Calu3 (cell line): ENCODE measurements at regions not wholly inside any gene's neighbourhood (a gene's known extent, or its start where the extent isn't known, plus 50 kb on each side); places are given as distances from the start of the nearest gene placed in this dataset.

Experiments
- BruUV-seq: library from RNA; stranded (reverse); fragments of 400-500 nt; replicated peaks from 2 replicates; lab custom pipeline; 2021; lab: Mats Ljungman, UMichigan
- CTCF ChIA-PET: fragments of 300-600 bp; sonication (Branson Sonifier 250); formaldehyde crosslinking; loops from one replicate; lab custom pipeline; 2022; ENCODE audit warnings: antibody characterized with exemption; lab: Charles Lee
- DNase-seq: peaks from one replicate; pipeline ENCODE4 v3.0.0; 2022
- H3K27ac Mint-ChIP-seq: one replicate; pipeline ENCODE4 v1.8.0; 2022; ENCODE audit warnings: mixed read lengths; ENCODE audit not compliant: unreplicated experiment
- H3K27me3 Mint-ChIP-seq: one replicate; pipeline ENCODE4 v1.8.0; 2022; ENCODE audit warnings: mixed read lengths; ENCODE audit not compliant: unreplicated experiment
- H3K36me3 Mint-ChIP-seq: one replicate; pipeline ENCODE4 v1.8.0; 2022; ENCODE audit warnings: mild to moderate bottlenecking, moderate library complexity, mixed read lengths; ENCODE audit not compliant: insufficient read depth, unreplicated experiment
- H3K4me1 Mint-ChIP-seq: one replicate; pipeline ENCODE4 v1.8.0; 2022; ENCODE audit warnings: mild to moderate bottlenecking, low read depth, mixed read lengths; ENCODE audit not compliant: unreplicated experiment
- H3K4me3 Mint-ChIP-seq: one replicate; pipeline ENCODE4 v1.8.0; 2022; ENCODE audit warnings: mild to moderate bottlenecking, low read depth, moderate library complexity, mixed read lengths; ENCODE audit not compliant: unreplicated experiment
- H3K9me3 Mint-ChIP-seq: one replicate; pipeline ENCODE4 v1.8.0; 2022; ENCODE audit warnings: low read depth, mixed read lengths; ENCODE audit not compliant: unreplicated experiment
- intact Hi-C: fragments of 100-400 bp; cut with micrococcal nuclease; formaldehyde crosslinking; loops from one replicate; pipeline ENCODE4 v1.10.0; 2022; ENCODE audit not compliant: unreplicated experiment
- TF ChIP-seq, protein P1 (sequence below): fragments of 200-600 bp; IDR thresholded peaks from one replicate; pipeline ENCODE4 v1.8.0; 2022; ENCODE audit warnings: antibody characterized with exemption; ENCODE audit not compliant: unreplicated experiment

DNA sequence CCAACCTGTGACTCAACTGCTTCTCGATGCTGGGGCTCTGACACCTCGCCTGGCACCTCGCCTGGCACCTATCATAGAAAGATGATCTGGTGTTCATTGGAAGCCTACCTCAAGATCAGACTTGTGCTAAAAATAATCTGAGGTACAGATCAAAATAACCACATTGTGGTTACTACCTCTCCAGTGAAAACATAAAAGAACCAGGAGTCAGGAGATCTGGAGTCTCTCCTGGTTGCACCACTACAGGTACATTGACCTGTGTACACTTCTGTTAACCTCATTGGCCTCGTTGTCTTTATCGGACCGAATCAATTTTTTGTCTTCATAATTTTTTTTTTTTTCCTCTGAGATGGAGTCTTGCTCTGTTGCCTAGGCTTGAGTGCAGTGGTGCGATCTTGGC, 695.9 kb downstream of the HDGFL1 start:
- TF ChIP-seq, protein P1, sequence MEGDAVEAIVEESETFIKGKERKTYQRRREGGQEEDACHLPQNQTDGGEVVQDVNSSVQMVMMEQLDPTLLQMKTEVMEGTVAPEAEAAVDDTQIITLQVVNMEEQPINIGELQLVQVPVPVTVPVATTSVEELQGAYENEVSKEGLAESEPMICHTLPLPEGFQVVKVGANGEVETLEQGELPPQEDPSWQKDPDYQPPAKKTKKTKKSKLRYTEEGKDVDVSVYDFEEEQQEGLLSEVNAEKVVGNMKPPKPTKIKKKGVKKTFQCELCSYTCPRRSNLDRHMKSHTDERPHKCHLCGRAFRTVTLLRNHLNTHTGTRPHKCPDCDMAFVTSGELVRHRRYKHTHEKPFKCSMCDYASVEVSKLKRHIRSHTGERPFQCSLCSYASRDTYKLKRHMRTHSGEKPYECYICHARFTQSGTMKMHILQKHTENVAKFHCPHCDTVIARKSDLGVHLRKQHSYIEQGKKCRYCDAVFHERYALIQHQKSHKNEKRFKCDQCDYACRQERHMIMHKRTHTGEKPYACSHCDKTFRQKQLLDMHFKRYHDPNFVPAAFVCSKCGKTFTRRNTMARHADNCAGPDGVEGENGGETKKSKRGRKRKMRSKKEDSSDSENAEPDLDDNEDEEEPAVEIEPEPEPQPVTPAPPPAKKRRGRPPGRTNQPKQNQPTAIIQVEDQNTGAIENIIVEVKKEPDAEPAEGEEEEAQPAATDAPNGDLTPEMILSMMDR, result no peak
- Mint-ChIP-seq H3K36me3 (no peaks in the 10 kb centered on the region), H3K27me3 (no peaks in the 10 kb centered on the region), H3K27ac (no peak overlapping the region), H3K9me3 (peaks cover 23% of the 10 kb centered on the region), H3K4me3 (no peak overlapping the region), H3K4me1 (no peaks in the 10 kb centered on the region)
- BruUV-seq, result no TSS peak
- CTCF ChIA-PET, result no interaction called here
- no peak for DNase-seq
- intact Hi-C loops, result no loop called here

GRCh38 chr6:23266536-23266935, 697.2 kb downstream of the HDGFL1 start:
- BruUV-seq, result no TSS peak
- TF ChIP-seq, protein P1, result no peak
- intact Hi-C loops, result no loop called here
- H3K27me3 Mint-ChIP-seq, result no peaks in the 10 kb centered on the region
- CTCF ChIA-PET, result no interaction called here
- H3K4me3 Mint-ChIP-seq, result no peak overlapping the region
- no peak overlapping the region for H3K27ac Mint-ChIP-seq
- H3K9me3 Mint-ChIP-seq, result peaks cover 14% of the 10 kb centered on the region
- H3K36me3 Mint-ChIP-seq, result no peaks in the 10 kb centered on the region
- no peak for DNase-seq
- no peaks in the 10 kb centered on the region for H3K4me1 Mint-ChIP-seq

DNA sequence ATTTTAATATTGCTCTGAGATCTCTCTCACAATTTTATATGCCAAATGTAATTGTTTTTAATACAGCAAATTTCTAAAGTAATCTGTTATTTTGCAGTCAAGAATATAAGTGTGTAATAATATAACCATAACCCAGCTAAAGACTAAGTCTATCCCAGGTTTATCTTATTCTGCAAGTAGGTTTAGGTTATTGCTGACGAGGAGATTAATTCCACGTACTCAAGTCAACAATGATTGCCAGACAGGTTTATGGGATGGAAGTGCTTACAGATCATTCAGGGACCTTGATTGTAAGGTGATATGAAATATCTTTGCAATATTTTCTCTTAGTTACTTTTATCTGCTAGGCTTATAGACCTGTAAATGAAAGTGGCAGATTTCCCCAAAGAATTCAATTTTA, 698.3 kb downstream of the HDGFL1 start:
- intact Hi-C loops, result no loop called here
- Mint-ChIP-seq H3K9me3 (peaks cover 14% of the 10 kb centered on the region), H3K27ac (no peak overlapping the region), H3K4me1 (no peaks in the 10 kb centered on the region), H3K36me3 (no peaks in the 10 kb centered on the region), H3K4me3 (no peak overlapping the region), H3K27me3 (no peaks in the 10 kb centered on the region)
- TF ChIP-seq, protein P1, result no peak
- no TSS peak for BruUV-seq
- no peak for DNase-seq
- CTCF ChIA-PET, result no interaction called here

GRCh38 chr6:23268348-23268747, 699.0 kb downstream of the HDGFL1 start:
- TF ChIP-seq, protein P1, result no peak
- Mint-ChIP-seq H3K27ac (no peak overlapping the region), H3K27me3 (no peaks in the 10 kb centered on the region)

More at GRCh38 chr6:23268348-23268747, 699.0 kb downstream of the HDGFL1 start:
- DNase-seq, result no peak
- H3K36me3 Mint-ChIP-seq, result no peaks in the 10 kb centered on the region
- CTCF ChIA-PET, result no interaction called here
- no TSS peak for BruUV-seq
- peaks cover 14% of the 10 kb centered on the region for H3K9me3 Mint-ChIP-seq
- no peaks in the 10 kb centered on the region for H3K4me1 Mint-ChIP-seq
- no peak overlapping the region for H3K4me3 Mint-ChIP-seq
- intact Hi-C loops, result no loop called here
